Panc1 (cell line): ENCODE measurements at regions not wholly inside any gene's neighbourhood (a gene's known extent, or its start where the extent isn't known, plus 50 kb on each side); places are given as distances from the start of the nearest gene placed in this dataset.

ENCODE experiments used
- CTCF ChIP-seq: fragments of 450-650 bp; IDR thresholded peaks from 2 replicates; pipeline ENCODE4 v1.5.1; 2017; ENCODE audit warnings: mild to moderate bottlenecking
- POLR2AphosphoS5 ChIP-seq: IDR thresholded peaks from 2 replicates; pipeline ENCODE4 v1.6.1; 2012; ENCODE audit warnings: mild to moderate bottlenecking, low read depth, low read length, moderate library complexity
- REST ChIP-seq, 2 experiments: IDR thresholded peaks; 2 replicates each; pipeline ENCODE4 v1.6.1; 2011 to 2012; ENCODE audit warnings: low read depth in 2 of 2, control low read depth in 1 of 2, low read length in 1 of 2, mild to moderate bottlenecking in 1 of 2, moderate library complexity in 1 of 2; ENCODE audit not compliant: insufficient read depth in 1 of 2

- TF ChIP-seq CTCF (no peak), POLR2AphosphoS5 (no peak), REST (IDR thresholded peaks at IDR 0.05; ENCODE audit: insufficient read depth in 1 of 2, low read depth in 2 of 2, low read length in 1 of 2) (no peak)
Measured at GRCh38 chr21:38622827-38623209, 124.5 kb upstream of the ERG start.
